K562 (cell line): ENCODE measurements at regions not wholly inside any gene's neighbourhood (a gene's known extent, or its start where the extent isn't known, plus 50 kb on each side); places are given as distances from the start of the nearest gene placed in this dataset.

ENCODE experiments used
- ATAC-seq: fragments of 200-7000 bp; cut with Tn5 transposase; 3 replicates; pipeline ENCODE4 v1.9.1; 2020; ENCODE audit warnings: moderate library complexity
- BruUV-seq: library from RNA; stranded (reverse); fragments of 400-500 nt; replicated peaks from 2 replicates; lab custom pipeline; 2021; lab: Mats Ljungman, UMichigan
- CTCF ChIA-PET: fragments of 300-600 bp; formaldehyde crosslinking; extraction: SDS; loops from one replicate; lab custom pipeline; 2021; ENCODE audit warnings: low intra/inter-chr PET ratio; lab: Yijun Ruan, JAX
- POLR2A ChIA-PET: fragments of 300-600, 350-650 bp; sonication (Branson Sonifier 250); formaldehyde crosslinking; extraction: SDS; loops from one replicate; lab custom pipeline; 2021; ENCODE audit warnings: antibody characterized with exemption, inconsistent platforms; lab: Yijun Ruan, JAX
- DNase-seq, 4 experiments: peaks; one replicate each; pipeline versions ENCODE4 v3.0.0 to v3.0.0-alpha.2; 2011 to 2018; ENCODE audit warnings: low spot score in 3 of 4, mixed read lengths in 3 of 4; ENCODE audit errors: extremely low read depth in 1 of 4
- FAIRE-seq: peaks from 2 replicates; lab custom pipeline; 2011; peaks lifted over from hg19 to GRCh38; lab: Jason Lieb, UNC
- H2AFZ ChIP-seq: 2 replicates; pipeline ENCODE4 v1.6.0; 2011; ENCODE audit warnings: low read depth, low read length, control low read depth, inconsistent platforms
- H3K27ac ChIP-seq: fragments of 200-600 bp; 3 replicates; pipeline ENCODE4 v1.8.0; 2011; ENCODE audit warnings: low read depth, mild to moderate bottlenecking, control low read depth, inconsistent platforms, low read length, moderate library complexity, mixed read lengths; ENCODE audit errors: extremely low read depth
- H3K27me3 ChIP-seq, 2 experiments: fragments of 300-600 bp in 1 of 2; 2 replicates in 1 of 2; 3 replicates in 1 of 2; pipeline versions ENCODE4 v1.6.0 to v1.8.0; 2011; ENCODE audit warnings: inconsistent platforms in 2 of 2, low read length in 2 of 2, mild to moderate bottlenecking in 1 of 2, mixed read lengths in 1 of 2, moderate library complexity in 1 of 2; ENCODE audit not compliant: control insufficient read depth in 2 of 2, insufficient read depth in 2 of 2
- H3K36me3 ChIP-seq: fragments of 300-600 bp; 3 replicates; pipeline ENCODE4 v1.8.0; 2011; ENCODE audit warnings: mild to moderate bottlenecking, low read length, inconsistent platforms; ENCODE audit not compliant: control insufficient read depth, insufficient read depth
- H3K4me1 ChIP-seq, 2 experiments: fragments of 200-600 bp in 1 of 2; replicated peaks in 1 of 2; 2 replicates in 1 of 2; 3 replicates in 1 of 2; pipeline versions ENCODE4 v1.5.1 to v1.8.0; 2011; ENCODE audit warnings: inconsistent platforms in 2 of 2, low read length in 2 of 2, mild to moderate bottlenecking in 1 of 2, mixed read lengths in 1 of 2, moderate library complexity in 1 of 2; ENCODE audit not compliant: control insufficient read depth in 2 of 2, insufficient read depth in 2 of 2
- H3K4me2 ChIP-seq: 2 replicates; pipeline ENCODE4 v1.6.1; 2011; ENCODE audit warnings: low read length, control low read depth, inconsistent platforms, mixed read lengths; ENCODE audit not compliant: insufficient read depth
- H3K4me3 ChIP-seq: fragments of 200-600 bp; sonication (generic), shearing (Covaris generic); 2 replicates; pipeline ENCODE4 v1.5.1; 2016; ENCODE audit warnings: control low read depth, inconsistent platforms
- H3K79me2 ChIP-seq: fragments of 200-600 bp; 3 replicates; pipeline ENCODE4 v1.8.0; 2011; ENCODE audit warnings: low read length, inconsistent platforms; ENCODE audit not compliant: control insufficient read depth, insufficient read depth
- H3K9ac ChIP-seq, 2 experiments: 2 replicates each; pipeline versions ENCODE4 v1.6.0 to v1.6.1; 2011; ENCODE audit warnings: low read depth in 2 of 2, low read length in 2 of 2, control low read depth in 1 of 2, inconsistent platforms in 1 of 2, mild to moderate bottlenecking in 1 of 2, mixed read lengths in 1 of 2; ENCODE audit not compliant: insufficient read depth in 1 of 2
- H3K9me1 ChIP-seq: one replicate; pipeline ENCODE4 v1.6.0; 2011; ENCODE audit warnings: inconsistent platforms, mild to moderate bottlenecking, low read length, moderate library complexity; ENCODE audit not compliant: control insufficient read depth, insufficient read depth
- H3K9me3 ChIP-seq: replicated peaks from 2 replicates; pipeline ENCODE4 v1.5.1; 2011; ENCODE audit warnings: low read depth, low read length, inconsistent platforms; ENCODE audit not compliant: control insufficient read depth, insufficient read depth
- H4K20me1 ChIP-seq: replicated peaks from 2 replicates; pipeline ENCODE4 v1.6.1; 2011; ENCODE audit warnings: low read length, inconsistent platforms, mixed read lengths; ENCODE audit not compliant: control insufficient read depth, insufficient read depth
- DNMT1 ChIP-seq: fragments of 450-650 bp; IDR thresholded peaks from 2 replicates; pipeline ENCODE4 v1.6.1; 2016; ENCODE audit warnings: antibody characterized with exemption, mild to moderate bottlenecking
- ELF1 ChIP-seq: fragments of 200-800 bp; sonication (Bioruptor generic); IDR thresholded peaks from 2 replicates; pipeline ENCODE4 v1.6.1; 2016; ENCODE audit warnings: missing genetic modification characterization, missing compliant biosample characterization
- EP300 ChIP-seq: IDR thresholded peaks from 2 replicates; pipeline ENCODE4 v1.6.1; 2012; ENCODE audit warnings: low read length, improper control_type of control experiment
- MBD2 ChIP-seq: sonication (generic); IDR thresholded peaks from 2 replicates; pipeline ENCODE4 v1.6.1; 2016; ENCODE audit warnings: low read depth, borderline replicate concordance
- RAD21 ChIP-seq, 2 experiments: fragments of 250-450 bp in 1 of 2; fragments of 450-650 bp in 1 of 2; sonication (Bioruptor Pico) in 1 of 2; formaldehyde crosslinking in 1 of 2; IDR thresholded peaks in 1 of 2; conservative IDR thresholded peaks in 1 of 2; 2 replicates each; pipeline versions ENCODE4 v1.4.0 to v1.8.0; 2020 to 2022; ENCODE audit warnings: mild to moderate bottlenecking in 2 of 2, moderate library complexity in 1 of 2
- SP1 ChIP-seq: sonication (generic); formaldehyde crosslinking; IDR thresholded peaks from 2 replicates; pipeline ENCODE4 v1.8.1; 2022; ENCODE audit warnings: mild to moderate bottlenecking, missing genetic modification reagents
- SRF ChIP-seq, 2 experiments: fragments of 250-450, 450-650 bp in 1 of 2; sonication (Bioruptor Pico) in 1 of 2; sonication (generic) in 1 of 2; formaldehyde crosslinking; IDR thresholded peaks; 2 replicates each; pipeline versions ENCODE4 v1.5.0 to v1.5.1; 2020 to 2022; ENCODE audit warnings: mild to moderate bottlenecking in 1 of 2, missing genetic modification reagents in 1 of 2
- YBX1 ChIP-seq: fragments of 450-650 bp; IDR thresholded peaks from 2 replicates; pipeline ENCODE4 v1.7.1; 2016; ENCODE audit warnings: mild to moderate bottlenecking
- ZKSCAN3 ChIP-seq: fragments of 250-450 bp; sonication (Bioruptor Pico); IDR thresholded peaks from 2 replicates; pipeline ENCODE4 v1.4.0; 2020
- WGBS: fragments of 100-300 bp; shearing (Covaris generic); methylation state at CpG from one replicate; pipeline ENCODE4 v1.1.6; 2016; ENCODE audit warnings: low coverage, mixed read lengths; ENCODE audit not compliant: insufficient coverage; ENCODE audit errors: missing lambda C conversion rate; 5-methylcytosine and 5-hydroxymethylcytosine counted together
- in situ Hi-C: fragments of 300-500 bp; cut with MboI; formaldehyde crosslinking; loops from 4 replicates; pipeline ENCODE4 v1.15.0; 2018; ENCODE audit warnings: inconsistent platforms, mixed read lengths
- intact Hi-C: fragments of 100-400 bp; cut with micrococcal nuclease; formaldehyde crosslinking; loops from 2 replicates; pipeline ENCODE4 v1.14.2; 2022
- TF ChIP-seq, protein P1 (sequence below): sonication (generic); formaldehyde crosslinking; IDR thresholded peaks from 2 replicates; pipeline ENCODE4 v1.8.1; 2023; ENCODE audit warnings: missing genetic modification reagents, mild to moderate bottlenecking, borderline replicate concordance
- TF ChIP-seq, protein P2 (sequence below): sonication (generic); formaldehyde crosslinking; IDR thresholded peaks from 2 replicates; pipeline ENCODE4 v1.8.1; 2023; ENCODE audit warnings: mild to moderate bottlenecking, missing genetic modification reagents
- TF ChIP-seq, protein P3 (sequence below), 3 experiments: IDR thresholded peaks in 2 of 3; conservative IDR thresholded peaks in 1 of 3; 2 replicates each; pipeline ENCODE4 v1.5.1; 2011 to 2012; ENCODE audit warnings: low read length in 3 of 3, mild to moderate bottlenecking in 3 of 3, control low read depth in 2 of 3, improper control_type of control experiment in 1 of 3, inconsistent platforms in 1 of 3, low read depth in 1 of 3, mixed read lengths in 1 of 3, moderate library complexity in 1 of 3; ENCODE audit not compliant: insufficient read depth in 2 of 3

DNA sequence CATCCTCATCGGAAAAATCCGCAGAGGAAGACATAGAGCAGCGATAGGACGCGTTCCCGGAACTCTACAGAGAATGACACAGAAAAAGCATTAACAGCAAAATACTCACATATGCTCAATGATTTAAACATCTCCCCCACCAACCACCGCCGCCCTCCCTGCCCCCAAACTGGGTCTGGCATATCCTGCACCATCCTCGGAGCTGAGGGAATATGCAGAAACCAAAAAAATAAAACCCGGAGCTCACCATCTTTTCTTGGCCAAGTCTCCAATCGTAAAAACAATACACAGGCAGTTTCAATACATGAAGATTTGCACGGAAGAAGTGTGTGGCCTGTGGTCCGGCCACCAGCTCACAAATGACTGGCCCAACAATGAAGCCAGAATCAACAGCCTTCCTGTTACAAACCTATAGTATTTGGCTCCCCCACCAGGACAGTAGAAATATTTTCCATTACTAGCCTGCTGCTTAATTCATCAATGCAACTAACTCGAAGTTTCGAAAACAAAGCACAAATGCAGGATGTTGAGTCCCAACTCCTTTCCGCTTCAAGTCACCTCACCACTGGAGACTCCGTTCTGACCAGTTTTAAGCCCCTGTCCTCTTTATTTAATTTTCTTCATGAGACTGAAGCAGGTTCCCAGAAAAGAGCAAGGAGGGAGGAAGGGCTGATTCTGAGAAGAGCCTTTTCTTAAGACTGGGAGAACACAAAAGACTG, 103.2 kb upstream of the BEND6 start:
- Histone ChIP-seq H3K4me1 (no peaks in the 10 kb centered on the region; a peak in 1 of 5 replicates), H3K9ac (no peak overlapping the region), H4K20me1 (0 out of 2 replicates have a peak, but pooled peaks cover 4% of the 10 kb centered on the region), H3K9me3 (no peaks in the 10 kb centered on the region), H2AFZ (no peak overlapping the region), H3K4me3 (no peak overlapping the region), H3K27me3 (no peaks in the 10 kb centered on the region), H3K9me1 (no peaks in the 10 kb centered on the region), H3K27ac (no peak overlapping the region), H3K36me3 (no peaks in the 10 kb centered on the region), H3K4me2 (no peak overlapping the region), H3K79me2 (no peaks in the 10 kb centered on the region)
- CTCF ChIA-PET, result interaction anchor here (0.6 to 2.3 kb wide), 2 partner anchors 214 to 259 kb away, joined by 3 to 11 read pairs; no protein-coding TSS in a partner anchor
- in situ Hi-C loops (loop anchor here (25.0 kb wide), 1 partner anchor 489 kb away; no protein-coding TSS in a partner anchor), intact Hi-C loops (loop anchor here (2.0 to 5.0 kb wide), 3 partner anchors 34 to 215 kb away; no protein-coding TSS in a partner anchor)
- FAIRE-seq (peak; percentile 84), ATAC-seq (peak; percentile 92), DNase-seq (peak in 2 of 4 experiments; percentile 40 to 55)
- no TSS peak for BruUV-seq
- POLR2A ChIA-PET, result interaction anchor here (0.5 kb wide), 1 partner anchor 35 kb away, joined by 4 read pairs; no protein-coding TSS in a partner anchor
- WGBS, result 26% methylated on average over 10 of the region's 17 CpGs
- TF ChIP-seq SP1, result no peak
- no peak for TF ChIP-seq ELF1 (tag)
- TF ChIP-seq YBX1, result no peak
- TF ChIP-seq ZKSCAN3 (CRISPR knock-in tag), result no peak
- TF ChIP-seq, protein P1, sequence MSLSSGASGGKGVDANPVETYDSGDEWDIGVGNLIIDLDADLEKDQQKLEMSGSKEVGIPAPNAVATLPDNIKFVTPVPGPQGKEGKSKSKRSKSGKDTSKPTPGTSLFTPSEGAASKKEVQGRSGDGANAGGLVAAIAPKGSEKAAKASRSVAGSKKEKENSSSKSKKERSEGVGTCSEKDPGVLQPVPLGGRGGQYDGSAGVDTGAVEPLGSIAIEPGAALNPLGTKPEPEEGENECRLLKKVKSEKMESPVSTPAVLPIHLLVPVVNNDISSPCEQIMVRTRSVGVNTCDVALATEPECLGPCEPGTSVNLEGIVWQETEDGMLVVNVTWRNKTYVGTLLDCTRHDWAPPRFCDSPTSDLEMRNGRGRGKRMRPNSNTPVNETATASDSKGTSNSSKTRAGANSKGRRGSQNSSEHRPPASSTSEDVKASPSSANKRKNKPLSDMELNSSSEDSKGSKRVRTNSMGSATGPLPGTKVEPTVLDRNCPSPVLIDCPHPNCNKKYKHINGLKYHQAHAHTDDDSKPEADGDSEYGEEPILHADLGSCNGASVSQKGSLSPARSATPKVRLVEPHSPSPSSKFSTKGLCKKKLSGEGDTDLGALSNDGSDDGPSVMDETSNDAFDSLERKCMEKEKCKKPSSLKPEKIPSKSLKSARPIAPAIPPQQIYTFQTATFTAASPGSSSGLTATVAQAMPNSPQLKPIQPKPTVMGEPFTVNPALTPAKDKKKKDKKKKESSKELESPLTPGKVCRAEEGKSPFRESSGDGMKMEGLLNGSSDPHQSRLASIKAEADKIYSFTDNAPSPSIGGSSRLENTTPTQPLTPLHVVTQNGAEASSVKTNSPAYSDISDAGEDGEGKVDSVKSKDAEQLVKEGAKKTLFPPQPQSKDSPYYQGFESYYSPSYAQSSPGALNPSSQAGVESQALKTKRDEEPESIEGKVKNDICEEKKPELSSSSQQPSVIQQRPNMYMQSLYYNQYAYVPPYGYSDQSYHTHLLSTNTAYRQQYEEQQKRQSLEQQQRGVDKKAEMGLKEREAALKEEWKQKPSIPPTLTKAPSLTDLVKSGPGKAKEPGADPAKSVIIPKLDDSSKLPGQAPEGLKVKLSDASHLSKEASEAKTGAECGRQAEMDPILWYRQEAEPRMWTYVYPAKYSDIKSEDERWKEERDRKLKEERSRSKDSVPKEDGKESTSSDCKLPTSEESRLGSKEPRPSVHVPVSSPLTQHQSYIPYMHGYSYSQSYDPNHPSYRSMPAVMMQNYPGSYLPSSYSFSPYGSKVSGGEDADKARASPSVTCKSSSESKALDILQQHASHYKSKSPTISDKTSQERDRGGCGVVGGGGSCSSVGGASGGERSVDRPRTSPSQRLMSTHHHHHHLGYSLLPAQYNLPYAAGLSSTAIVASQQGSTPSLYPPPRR (CRISPR knock-in tag), result no peak
- TF ChIP-seq MBD2, result no peak
- TF ChIP-seq, protein P2, sequence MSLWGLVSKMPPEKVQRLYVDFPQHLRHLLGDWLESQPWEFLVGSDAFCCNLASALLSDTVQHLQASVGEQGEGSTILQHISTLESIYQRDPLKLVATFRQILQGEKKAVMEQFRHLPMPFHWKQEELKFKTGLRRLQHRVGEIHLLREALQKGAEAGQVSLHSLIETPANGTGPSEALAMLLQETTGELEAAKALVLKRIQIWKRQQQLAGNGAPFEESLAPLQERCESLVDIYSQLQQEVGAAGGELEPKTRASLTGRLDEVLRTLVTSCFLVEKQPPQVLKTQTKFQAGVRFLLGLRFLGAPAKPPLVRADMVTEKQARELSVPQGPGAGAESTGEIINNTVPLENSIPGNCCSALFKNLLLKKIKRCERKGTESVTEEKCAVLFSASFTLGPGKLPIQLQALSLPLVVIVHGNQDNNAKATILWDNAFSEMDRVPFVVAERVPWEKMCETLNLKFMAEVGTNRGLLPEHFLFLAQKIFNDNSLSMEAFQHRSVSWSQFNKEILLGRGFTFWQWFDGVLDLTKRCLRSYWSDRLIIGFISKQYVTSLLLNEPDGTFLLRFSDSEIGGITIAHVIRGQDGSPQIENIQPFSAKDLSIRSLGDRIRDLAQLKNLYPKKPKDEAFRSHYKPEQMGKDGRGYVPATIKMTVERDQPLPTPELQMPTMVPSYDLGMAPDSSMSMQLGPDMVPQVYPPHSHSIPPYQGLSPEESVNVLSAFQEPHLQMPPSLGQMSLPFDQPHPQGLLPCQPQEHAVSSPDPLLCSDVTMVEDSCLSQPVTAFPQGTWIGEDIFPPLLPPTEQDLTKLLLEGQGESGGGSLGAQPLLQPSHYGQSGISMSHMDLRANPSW, result no peak
- peak; percentile 60 to 73 for TF ChIP-seq RAD21 (CRISPR knock-in tag; conservative IDR thresholded peaks at IDR 0.05 in 1 of 2, IDR thresholded peaks at IDR 0.05 in 1 of 2)
- TF ChIP-seq DNMT1, result no peak
- no peak for TF ChIP-seq EP300
- no peak for TF ChIP-seq SRF (CRISPR knock-in tag; IDR thresholded peaks at IDR 0.05)
- TF ChIP-seq, protein P3, sequence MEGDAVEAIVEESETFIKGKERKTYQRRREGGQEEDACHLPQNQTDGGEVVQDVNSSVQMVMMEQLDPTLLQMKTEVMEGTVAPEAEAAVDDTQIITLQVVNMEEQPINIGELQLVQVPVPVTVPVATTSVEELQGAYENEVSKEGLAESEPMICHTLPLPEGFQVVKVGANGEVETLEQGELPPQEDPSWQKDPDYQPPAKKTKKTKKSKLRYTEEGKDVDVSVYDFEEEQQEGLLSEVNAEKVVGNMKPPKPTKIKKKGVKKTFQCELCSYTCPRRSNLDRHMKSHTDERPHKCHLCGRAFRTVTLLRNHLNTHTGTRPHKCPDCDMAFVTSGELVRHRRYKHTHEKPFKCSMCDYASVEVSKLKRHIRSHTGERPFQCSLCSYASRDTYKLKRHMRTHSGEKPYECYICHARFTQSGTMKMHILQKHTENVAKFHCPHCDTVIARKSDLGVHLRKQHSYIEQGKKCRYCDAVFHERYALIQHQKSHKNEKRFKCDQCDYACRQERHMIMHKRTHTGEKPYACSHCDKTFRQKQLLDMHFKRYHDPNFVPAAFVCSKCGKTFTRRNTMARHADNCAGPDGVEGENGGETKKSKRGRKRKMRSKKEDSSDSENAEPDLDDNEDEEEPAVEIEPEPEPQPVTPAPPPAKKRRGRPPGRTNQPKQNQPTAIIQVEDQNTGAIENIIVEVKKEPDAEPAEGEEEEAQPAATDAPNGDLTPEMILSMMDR (IDR thresholded peaks at IDR 0.05 in 2 of 3, conservative IDR thresholded peaks at IDR 0.05 in 1 of 3; ENCODE audit: insufficient read depth in 2 of 3, low read depth in 1 of 3, low read length in 3 of 3), result peak; percentile 47 to 70 (median 59); a peak in 5 of 6 replicates
